ENCODE measurements at regions not wholly inside any gene's neighbourhood (a gene's known extent, or its start where the extent isn't known, plus 50 kb on each side); places are given as distances from the start of the nearest gene placed in this dataset.

- Mint-ChIP-seq H3K4me3 (no peak overlapping the region), H3K9me3 (no peaks in the 10 kb centered on the region)
- TF ChIP-seq CTCF (conservative IDR thresholded peaks at IDR 0.05), result no peak
Measured at GRCh38 chr20:20782231-20782630, 69.8 kb upstream of the RALGAPA2 start.

GRCh38 chr20:20781029-20781428 lies 68.6 kb upstream of the RALGAPA2 start:
- peaks cover 3% of the 10 kb centered on the region for H3K27me3 Mint-ChIP-seq
- no peak overlapping the region for H3K27ac Mint-ChIP-seq
- no peaks in the 10 kb centered on the region for H3K9me3 Mint-ChIP-seq
- H3K4me3 Mint-ChIP-seq, result no peak overlapping the region
- TF ChIP-seq CTCF (conservative IDR thresholded peaks at IDR 0.05), result no peak
- H3K36me3 Mint-ChIP-seq, result no peaks in the 10 kb centered on the region
- H3K4me1 Mint-ChIP-seq (ENCODE audit: unreplicated experiment), result no peaks in the 10 kb centered on the region
- no peak for DNase-seq (ENCODE audit: extremely low spot score, unreplicated experiment)

More at GRCh38 chr20:20782231-20782630, 69.8 kb upstream of the RALGAPA2 start:
- Mint-ChIP-seq H3K27ac (no peak overlapping the region), H3K4me1 (ENCODE audit: unreplicated experiment) (no peaks in the 10 kb centered on the region), H3K27me3 (peaks cover 3% of the 10 kb centered on the region), H3K36me3 (no peaks in the 10 kb centered on the region)
- no peak for DNase-seq (ENCODE audit: extremely low spot score, unreplicated experiment)

- Mint-ChIP-seq H3K4me1 (ENCODE audit: unreplicated experiment) (no peaks in the 10 kb centered on the region), H3K36me3 (no peaks in the 10 kb centered on the region), H3K4me3 (no peak overlapping the region), H3K27ac (no peak overlapping the region), H3K27me3 (peaks cover 3% of the 10 kb centered on the region), H3K9me3 (no peaks in the 10 kb centered on the region)
- TF ChIP-seq CTCF (conservative IDR thresholded peaks at IDR 0.05), result no peak
- no peak for DNase-seq (ENCODE audit: extremely low spot score, unreplicated experiment)
Measured at GRCh38 chr20:20780127-20780824, 67.8 kb upstream of the RALGAPA2 start.

- no peaks in the 10 kb centered on the region for H3K36me3 Mint-ChIP-seq
- no peak for DNase-seq (ENCODE audit: extremely low spot score, unreplicated experiment)
- H3K27ac Mint-ChIP-seq, result no peak overlapping the region
- no peak overlapping the region for H3K4me3 Mint-ChIP-seq
- no peak for TF ChIP-seq CTCF (conservative IDR thresholded peaks at IDR 0.05)
- H3K4me1 Mint-ChIP-seq (ENCODE audit: unreplicated experiment), result no peaks in the 10 kb centered on the region
- no peaks in the 10 kb centered on the region for H3K9me3 Mint-ChIP-seq
- peaks cover 7% of the 10 kb centered on the region for H3K27me3 Mint-ChIP-seq
Measured at GRCh38 chr20:20778676-20779075, 66.2 kb upstream of the RALGAPA2 start.

GRCh38 chr20:20772497-20773085 lies 60.1 kb upstream of the RALGAPA2 start:
- DNase-seq (ENCODE audit: extremely low spot score, unreplicated experiment), result no peak
- TF ChIP-seq CTCF (conservative IDR thresholded peaks at IDR 0.05), result no peak
- Mint-ChIP-seq H3K27ac (no peak overlapping the region), H3K4me1 (ENCODE audit: unreplicated experiment) (no peaks in the 10 kb centered on the region), H3K4me3 (no peak overlapping the region), H3K27me3 (peaks cover 15% of the 10 kb centered on the region), H3K9me3 (no peaks in the 10 kb centered on the region), H3K36me3 (no peaks in the 10 kb centered on the region)
